ENCODE measurements at regions not wholly inside any gene's neighbourhood (a gene's known extent, or its start where the extent isn't known, plus 50 kb on each side); places are given as distances from the start of the nearest gene placed in this dataset.

- Mint-ChIP-seq H3K4me1 (ENCODE audit: low read depth, unreplicated experiment) (no peaks in the 10 kb centered on the region), H3K4me3 (ENCODE audit: unreplicated experiment) (no peak overlapping the region), H3K27me3 (ENCODE audit: unreplicated experiment) (no peaks in the 10 kb centered on the region), H3K9me3 (ENCODE audit: unreplicated experiment) (no peaks in the 10 kb centered on the region), H3K36me3 (ENCODE audit: unreplicated experiment) (no peaks in the 10 kb centered on the region), H3K27ac (ENCODE audit: unreplicated experiment) (no peak overlapping the region)
- no peak for DNase-seq
- TF ChIP-seq CTCF (IDR thresholded peaks at IDR 0.05; ENCODE audit: partially characterized antibody, unreplicated experiment) = no peak
Measured at GRCh38 chr18:70762812-70763211, 474.0 kb downstream of the SOCS6 start.

- H3K4me1 Mint-ChIP-seq (ENCODE audit: low read depth, unreplicated experiment) = no peaks in the 10 kb centered on the region
- no peaks in the 10 kb centered on the region for H3K9me3 Mint-ChIP-seq (ENCODE audit: unreplicated experiment)
- TF ChIP-seq CTCF (IDR thresholded peaks at IDR 0.05; ENCODE audit: partially characterized antibody, unreplicated experiment) = no peak
Measured at GRCh38 chr18:70758780-70759179, 469.9 kb downstream of the SOCS6 start.

DNA sequence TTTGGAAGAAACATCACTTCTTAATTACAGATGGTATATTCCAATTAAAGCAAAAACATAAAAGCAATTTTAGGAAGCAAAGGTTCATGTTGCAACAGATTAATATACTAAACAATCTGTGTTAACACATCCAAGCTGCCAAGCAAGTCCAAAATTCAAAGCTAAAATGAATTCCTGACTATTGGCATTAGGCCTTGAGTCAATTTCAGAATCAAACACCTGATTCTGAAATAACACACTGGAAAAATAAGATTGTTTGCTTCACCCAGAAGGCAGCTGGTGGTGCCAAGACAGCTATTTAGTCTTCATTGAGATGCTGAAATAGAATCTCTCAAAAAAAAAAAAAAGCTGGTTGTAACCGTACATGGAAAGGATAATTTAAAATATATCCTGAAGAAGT lies 465.6 kb downstream of the SOCS6 start:
- no peak for DNase-seq
- no peak overlapping the region for H3K4me3 Mint-ChIP-seq (ENCODE audit: unreplicated experiment)
- TF ChIP-seq CTCF (IDR thresholded peaks at IDR 0.05; ENCODE audit: partially characterized antibody, unreplicated experiment) = no peak
- H3K27me3 Mint-ChIP-seq (ENCODE audit: unreplicated experiment) = no peaks in the 10 kb centered on the region
- no peak overlapping the region for H3K27ac Mint-ChIP-seq (ENCODE audit: unreplicated experiment)
- no peaks in the 10 kb centered on the region for H3K36me3 Mint-ChIP-seq (ENCODE audit: unreplicated experiment)
- no peaks in the 10 kb centered on the region for H3K4me1 Mint-ChIP-seq (ENCODE audit: low read depth, unreplicated experiment)
- no peaks in the 10 kb centered on the region for H3K9me3 Mint-ChIP-seq (ENCODE audit: unreplicated experiment)

More at GRCh38 chr18:70758780-70759179, 469.9 kb downstream of the SOCS6 start:
- H3K36me3 Mint-ChIP-seq (ENCODE audit: unreplicated experiment) = no peaks in the 10 kb centered on the region
- H3K4me3 Mint-ChIP-seq (ENCODE audit: unreplicated experiment) = no peak overlapping the region
- no peaks in the 10 kb centered on the region for H3K27me3 Mint-ChIP-seq (ENCODE audit: unreplicated experiment)
- H3K27ac Mint-ChIP-seq (ENCODE audit: unreplicated experiment) = no peak overlapping the region
- no peak for DNase-seq

DNA sequence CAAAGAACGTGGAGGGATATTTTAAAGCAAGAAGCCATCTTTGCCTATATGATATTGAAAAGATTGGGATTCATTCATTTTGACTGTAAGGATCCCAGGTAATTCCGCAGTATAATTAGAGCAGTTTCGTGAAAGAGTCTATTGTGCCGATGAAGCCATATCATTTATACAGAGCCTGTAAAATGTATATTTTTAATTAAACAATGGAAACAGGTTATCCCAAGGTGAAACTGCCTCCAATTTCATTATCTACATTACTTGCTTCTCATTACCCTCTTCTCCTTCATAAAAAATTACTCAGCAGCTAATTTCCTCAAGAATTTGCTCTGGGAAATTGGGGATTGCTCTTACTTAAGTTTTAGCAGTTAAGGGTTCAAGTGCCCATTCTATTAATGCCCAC lies 444.1 kb downstream of the SOCS6 start:
- Mint-ChIP-seq H3K4me1 (ENCODE audit: low read depth, unreplicated experiment) (no peaks in the 10 kb centered on the region), H3K36me3 (ENCODE audit: unreplicated experiment) (no peaks in the 10 kb centered on the region), H3K27ac (ENCODE audit: unreplicated experiment) (no peak overlapping the region), H3K4me3 (ENCODE audit: unreplicated experiment) (no peak overlapping the region), H3K27me3 (ENCODE audit: unreplicated experiment) (no peaks in the 10 kb centered on the region), H3K9me3 (ENCODE audit: unreplicated experiment) (no peaks in the 10 kb centered on the region)
- DNase-seq = no peak
- TF ChIP-seq CTCF (IDR thresholded peaks at IDR 0.05; ENCODE audit: partially characterized antibody, unreplicated experiment) = no peak

DNA sequence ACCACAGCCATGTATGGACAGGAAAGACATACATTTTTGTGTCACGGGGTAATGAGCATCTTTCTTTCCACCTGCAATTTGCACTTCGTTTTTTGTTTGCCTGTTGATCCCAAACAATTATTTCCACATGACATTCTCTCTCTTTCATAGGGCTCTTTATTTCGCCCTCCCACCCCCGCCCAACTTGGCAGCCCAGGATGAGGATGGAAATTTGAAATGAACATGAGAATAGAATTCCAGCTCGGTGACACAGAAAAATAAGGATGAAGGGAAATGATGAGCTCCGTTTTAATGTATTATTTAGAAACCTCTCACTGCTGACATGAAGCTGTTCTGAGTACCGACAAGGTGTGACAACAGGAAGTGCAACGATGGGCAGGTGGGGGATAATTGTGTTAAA lies 443.3 kb downstream of the SOCS6 start:
- H3K27me3 Mint-ChIP-seq (ENCODE audit: unreplicated experiment) = no peaks in the 10 kb centered on the region
- H3K9me3 Mint-ChIP-seq (ENCODE audit: unreplicated experiment) = no peaks in the 10 kb centered on the region
- H3K4me3 Mint-ChIP-seq (ENCODE audit: unreplicated experiment) = no peak overlapping the region
- H3K27ac Mint-ChIP-seq (ENCODE audit: unreplicated experiment) = no peak overlapping the region
- no peaks in the 10 kb centered on the region for H3K4me1 Mint-ChIP-seq (ENCODE audit: low read depth, unreplicated experiment)
- no peak for DNase-seq
- no peaks in the 10 kb centered on the region for H3K36me3 Mint-ChIP-seq (ENCODE audit: unreplicated experiment)
- no peak for TF ChIP-seq CTCF (IDR thresholded peaks at IDR 0.05; ENCODE audit: partially characterized antibody, unreplicated experiment)
